ENCODE measurements at regions not wholly inside any gene's neighbourhood (a gene's known extent, or its start where the extent isn't known, plus 50 kb on each side); places are given as distances from the start of the nearest gene placed in this dataset.

GRCh38 chr20:20938599-20938998, 167.6 kb downstream of the LINC00237 start:
- TF ChIP-seq, protein P1, sequence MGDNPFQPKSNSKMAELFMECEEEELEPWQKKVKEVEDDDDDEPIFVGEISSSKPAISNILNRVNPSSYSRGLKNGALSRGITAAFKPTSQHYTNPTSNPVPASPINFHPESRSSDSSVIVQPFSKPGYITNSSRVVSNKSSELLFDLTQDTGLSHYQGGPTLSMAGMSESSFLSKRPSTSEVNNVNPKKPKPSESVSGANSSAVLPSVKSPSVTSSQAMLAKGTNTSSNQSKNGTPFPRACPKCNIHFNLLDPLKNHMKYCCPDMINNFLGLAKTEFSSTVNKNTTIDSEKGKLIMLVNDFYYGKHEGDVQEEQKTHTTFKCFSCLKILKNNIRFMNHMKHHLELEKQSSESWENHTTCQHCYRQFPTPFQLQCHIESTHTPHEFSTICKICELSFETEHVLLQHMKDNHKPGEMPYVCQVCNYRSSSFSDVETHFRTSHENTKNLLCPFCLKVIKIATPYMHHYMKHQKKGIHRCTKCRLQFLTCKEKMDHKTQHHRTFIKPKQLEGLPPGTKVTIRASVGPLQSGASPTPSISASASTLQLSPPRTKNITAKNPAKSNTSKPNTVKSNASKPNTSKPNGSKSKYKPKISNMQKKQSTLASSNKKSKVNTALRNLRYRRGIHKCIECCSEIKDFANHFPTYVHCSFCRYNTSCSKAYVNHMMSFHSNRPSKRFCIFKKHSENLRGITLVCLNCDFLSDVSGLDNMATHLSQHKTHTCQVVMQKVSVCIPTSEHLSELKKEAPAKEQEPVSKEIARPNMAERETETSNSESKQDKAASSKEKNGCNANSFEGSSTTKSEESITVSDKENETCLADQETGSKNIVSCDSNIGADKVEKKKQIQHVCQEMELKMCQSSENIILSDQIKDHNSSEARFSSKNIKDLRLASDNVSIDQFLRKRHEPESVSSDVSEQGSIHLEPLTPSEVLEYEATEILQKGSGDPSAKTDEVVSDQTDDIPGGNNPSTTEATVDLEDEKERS (CRISPR knock-in tag; IDR thresholded peaks at IDR 0.05) = no peak
- no peak for TF ChIP-seq RAD21 (CRISPR knock-in tag; IDR thresholded peaks at IDR 0.05)
- TF ChIP-seq ZNF451 (CRISPR knock-in tag; IDR thresholded peaks at IDR 0.05) = no peak
- TF ChIP-seq CTCF (CRISPR knock-in tag; IDR thresholded peaks at IDR 0.05) = no peak
- TF ChIP-seq SPEN (CRISPR knock-in tag; IDR thresholded peaks at IDR 0.05; ENCODE audit: low read depth) = no peak
- TF ChIP-seq, protein P2, sequence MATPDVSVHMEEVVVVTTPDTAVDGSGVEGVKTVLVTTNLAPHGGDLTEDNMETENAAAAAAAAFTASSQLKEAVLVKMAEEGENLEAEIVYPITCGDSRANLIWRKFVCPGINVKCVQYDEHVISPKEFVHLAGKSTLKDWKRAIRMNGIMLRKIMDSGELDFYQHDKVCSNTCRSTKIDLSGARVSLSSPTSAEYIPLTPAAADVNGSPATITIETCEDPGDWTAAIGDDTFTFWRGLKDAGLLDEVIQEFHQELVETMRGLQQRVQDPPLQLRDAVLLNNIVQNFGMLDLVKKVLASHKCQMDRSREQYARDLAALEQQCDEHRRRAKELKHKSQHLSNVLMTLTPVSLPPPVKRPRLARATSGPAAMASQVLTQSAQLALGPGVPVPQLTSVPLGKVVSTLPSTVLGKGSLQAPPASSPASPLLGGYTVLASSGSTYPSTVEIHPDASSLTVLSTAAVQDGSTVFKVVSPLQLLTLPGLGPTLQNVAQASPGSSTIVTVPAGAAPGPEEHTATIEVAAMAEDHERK (CRISPR knock-in tag; IDR thresholded peaks at IDR 0.05; ENCODE audit: low read depth) = no peak
- TF ChIP-seq POLR2A (IDR thresholded peaks at IDR 0.05; ENCODE audit: insufficient read depth in 1 of 2, low read depth in 2 of 2, low read length in 2 of 2) = no peak
